Middle frontal gyrus (tissue), 1 donor: ENCODE measurements at regions not wholly inside any gene's neighbourhood (a gene's known extent, or its start where the extent isn't known, plus 50 kb on each side); places are given as distances from the start of the nearest gene placed in this dataset.

Source experiments
- DNase-seq: peaks from one replicate; pipeline ENCODE4 v3.0.0-alpha.2; 2015; ENCODE audit warnings: low spot score; ENCODE audit errors: extremely low spot score

- peak; percentile 22 for DNase-seq
These were observed 399.5 kb downstream of the RFC3 start for GRCh38 chr13:34217343-34218025.

GRCh38 chr13:34223984-34224383 is 406.0 kb downstream of the RFC3 start:
- DNase-seq: no peak

GRCh38 chr13:34224877-34225276 is 406.9 kb downstream of the RFC3 start:
- no peak for DNase-seq

GRCh38 chr13:34230271-34230670 is 412.3 kb downstream of the RFC3 start:
- no peak for DNase-seq

- no peak for DNase-seq
These were observed 423.4 kb downstream of the RFC3 start for GRCh38 chr13:34241332-34241731.

GRCh38 chr13:34243403-34243802 is 425.5 kb downstream of the RFC3 start:
- no peak for DNase-seq

GRCh38 chr13:34246511-34246910 is 428.6 kb downstream of the RFC3 start:
- no peak for DNase-seq

- DNase-seq: no peak
These were observed 429.6 kb downstream of the RFC3 start for GRCh38 chr13:34247596-34247995.

- no peak for DNase-seq
These were observed 431.6 kb downstream of the RFC3 start for GRCh38 chr13:34249546-34250039.

- no peak for DNase-seq
These were observed 432.3 kb downstream of the RFC3 start for GRCh38 chr13:34250151-34250670.

- no peak for DNase-seq
These were observed 436.4 kb downstream of the RFC3 start for GRCh38 chr13:34254366-34254765.

GRCh38 chr13:34255711-34256110 is 437.8 kb downstream of the RFC3 start:
- DNase-seq: no peak

- DNase-seq: no peak
These were observed 438.3 kb downstream of the RFC3 start for GRCh38 chr13:34256236-34256635.

- DNase-seq: no peak
These were observed 440.0 kb downstream of the RFC3 start for GRCh38 chr13:34257966-34258365.

GRCh38 chr13:34258646-34259386 is 440.9 kb downstream of the RFC3 start:
- DNase-seq: no peak

GRCh38 chr13:34263681-34264080 is 445.7 kb downstream of the RFC3 start:
- no peak for DNase-seq

- DNase-seq: no peak
These were observed 447.2 kb downstream of the RFC3 start for GRCh38 chr13:34265046-34265679.

- no peak for DNase-seq
These were observed 458.8 kb downstream of the RFC3 start for GRCh38 chr13:34276764-34277163.

GRCh38 chr13:34277936-34278335 is 460.0 kb downstream of the RFC3 start:
- no peak for DNase-seq

- DNase-seq: no peak
These were observed 460.8 kb downstream of the RFC3 start for GRCh38 chr13:34278780-34279179.

- no peak for DNase-seq
These were observed 472.7 kb downstream of the RFC3 start for GRCh38 chr13:34290661-34291060.

GRCh38 chr13:34294483-34295129 is 476.7 kb downstream of the RFC3 start:
- DNase-seq: no peak
